HFF-Myc (cell line): ENCODE measurements at regions not wholly inside any gene's neighbourhood (a gene's known extent, or its start where the extent isn't known, plus 50 kb on each side); places are given as distances from the start of the nearest gene placed in this dataset.

ENCODE experiments used
- DNase-seq: peaks from one replicate; pipeline ENCODE4 v3.0.0-alpha.2; 2011; ENCODE audit warnings: low read depth; ENCODE audit errors: extremely low read depth
- H3K4me3 ChIP-seq: replicated peaks from 2 replicates; pipeline ENCODE4 v1.5.1; 2011; ENCODE audit warnings: low read depth, mild to moderate bottlenecking, control low read depth, low read length
- TF ChIP-seq, protein P1 (sequence below): IDR thresholded peaks from 2 replicates; pipeline ENCODE4 v1.5.1; 2012; ENCODE audit warnings: mild to moderate bottlenecking, low read depth, low read length, control low read depth; ENCODE audit errors: missing control alignments

- no peak for DNase-seq
- TF ChIP-seq, protein P1, sequence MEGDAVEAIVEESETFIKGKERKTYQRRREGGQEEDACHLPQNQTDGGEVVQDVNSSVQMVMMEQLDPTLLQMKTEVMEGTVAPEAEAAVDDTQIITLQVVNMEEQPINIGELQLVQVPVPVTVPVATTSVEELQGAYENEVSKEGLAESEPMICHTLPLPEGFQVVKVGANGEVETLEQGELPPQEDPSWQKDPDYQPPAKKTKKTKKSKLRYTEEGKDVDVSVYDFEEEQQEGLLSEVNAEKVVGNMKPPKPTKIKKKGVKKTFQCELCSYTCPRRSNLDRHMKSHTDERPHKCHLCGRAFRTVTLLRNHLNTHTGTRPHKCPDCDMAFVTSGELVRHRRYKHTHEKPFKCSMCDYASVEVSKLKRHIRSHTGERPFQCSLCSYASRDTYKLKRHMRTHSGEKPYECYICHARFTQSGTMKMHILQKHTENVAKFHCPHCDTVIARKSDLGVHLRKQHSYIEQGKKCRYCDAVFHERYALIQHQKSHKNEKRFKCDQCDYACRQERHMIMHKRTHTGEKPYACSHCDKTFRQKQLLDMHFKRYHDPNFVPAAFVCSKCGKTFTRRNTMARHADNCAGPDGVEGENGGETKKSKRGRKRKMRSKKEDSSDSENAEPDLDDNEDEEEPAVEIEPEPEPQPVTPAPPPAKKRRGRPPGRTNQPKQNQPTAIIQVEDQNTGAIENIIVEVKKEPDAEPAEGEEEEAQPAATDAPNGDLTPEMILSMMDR = no peak
- no peak overlapping the region for H3K4me3 ChIP-seq
Observed at GRCh38 chr2:217614498-217614897, 388.3 kb downstream of the TNS1 start.

GRCh38 chr2:217614096-217614495 lies 388.7 kb downstream of the TNS1 start:
- no peak overlapping the region for H3K4me3 ChIP-seq
- no peak for DNase-seq
- TF ChIP-seq, protein P1 = no peak

DNA sequence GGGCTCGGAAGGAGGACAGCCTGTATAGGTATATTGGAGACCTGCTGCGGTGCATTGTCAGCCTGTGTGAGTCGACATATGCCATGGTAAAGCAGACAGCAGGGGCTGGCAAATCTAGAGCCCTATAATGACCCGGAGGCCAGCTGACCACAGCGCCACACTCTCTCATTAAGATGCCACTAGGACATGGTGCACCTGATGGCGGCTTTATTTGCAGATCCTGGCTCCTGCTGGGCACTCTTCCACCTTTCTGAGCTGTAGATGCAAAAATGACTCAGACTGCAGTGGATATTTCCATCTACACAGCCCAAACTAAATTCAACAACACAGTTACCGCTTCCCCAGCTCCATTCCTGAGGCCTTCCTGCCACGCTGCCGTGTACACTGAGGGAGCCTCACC lies 389.9 kb downstream of the TNS1 start:
- TF ChIP-seq, protein P1 = no peak
- DNase-seq = no peak
- no peak overlapping the region for H3K4me3 ChIP-seq

DNA sequence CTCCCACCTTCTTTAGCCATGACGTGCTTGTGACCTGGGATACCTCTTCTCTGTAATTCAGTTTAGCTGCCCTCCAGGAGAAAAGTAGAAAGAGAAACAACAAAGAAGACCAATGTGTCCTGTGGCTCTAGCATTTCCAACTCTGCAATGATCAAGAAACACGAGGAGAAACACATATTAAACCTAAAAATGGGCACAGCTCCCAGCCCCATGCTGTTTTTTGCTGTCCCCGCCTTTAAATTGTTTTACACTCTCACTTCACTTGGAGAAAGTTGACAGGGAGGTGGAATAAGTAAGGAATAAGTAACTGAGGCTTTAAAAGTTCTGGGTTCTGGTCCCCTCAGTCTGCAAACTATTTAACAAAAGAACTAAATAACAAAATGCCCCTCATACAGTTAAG lies 390.6 kb downstream of the TNS1 start:
- DNase-seq = no peak
- TF ChIP-seq, protein P1 = no peak
- H3K4me3 ChIP-seq = no peak overlapping the region

GRCh38 chr2:217611626-217612127 lies 391.1 kb downstream of the TNS1 start:
- TF ChIP-seq, protein P1 = no peak
- no peak overlapping the region for H3K4me3 ChIP-seq
- DNase-seq = no peak

- no peak for DNase-seq
- no peak overlapping the region for H3K4me3 ChIP-seq
- TF ChIP-seq, protein P1 = no peak
Observed at GRCh38 chr2:217611056-217611455, 391.7 kb downstream of the TNS1 start.

DNA sequence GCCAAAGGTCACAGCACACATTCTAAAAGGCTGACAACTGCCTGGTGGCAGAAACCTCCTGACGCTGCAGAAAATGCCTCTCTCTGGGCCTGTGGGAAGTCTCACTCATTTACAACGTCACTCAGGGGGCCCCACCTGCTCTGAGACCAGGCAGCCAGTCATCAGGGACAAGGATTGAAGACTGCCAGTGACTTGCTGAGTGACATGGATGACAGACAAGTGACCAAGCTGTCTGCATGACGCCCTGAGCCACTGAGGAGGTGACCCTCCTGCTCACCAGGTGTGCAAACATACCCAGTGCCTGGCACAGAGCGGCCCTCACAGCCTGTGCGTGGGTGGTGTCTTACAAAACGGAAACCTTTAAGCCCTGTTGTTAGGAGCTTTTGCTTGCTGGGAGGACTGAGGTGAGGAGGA lies 392.4 kb downstream of the TNS1 start:
- TF ChIP-seq, protein P1 = no peak
- no peak overlapping the region for H3K4me3 ChIP-seq
- DNase-seq = no peak
